GM12864 (cell line): ENCODE measurements at regions not wholly inside any gene's neighbourhood (a gene's known extent, or its start where the extent isn't known, plus 50 kb on each side); places are given as distances from the start of the nearest gene placed in this dataset.
"Not testable (repeated sequence)": the region's sequence is repeated elsewhere in the genome, so short reads cannot be mapped to it uniquely, and the experiment has no call there.

Experiments used
- DNase-seq: peaks from one replicate; pipeline ENCODE4 v3.0.0-alpha.2; 2011; ENCODE audit warnings: low read depth
- H3K4me3 ChIP-seq: 2 replicates; pipeline ENCODE4 v1.5.1; 2011; ENCODE audit warnings: mild to moderate bottlenecking, low read depth, low read length, control low read depth
- TF ChIP-seq, protein P1 (sequence below): IDR thresholded peaks from 2 replicates; pipeline ENCODE4 v1.5.1; 2011; ENCODE audit warnings: low read depth, mild to moderate bottlenecking, moderate library complexity, low read length, control low read depth, inconsistent platforms; ENCODE audit errors: missing control alignments

DNA sequence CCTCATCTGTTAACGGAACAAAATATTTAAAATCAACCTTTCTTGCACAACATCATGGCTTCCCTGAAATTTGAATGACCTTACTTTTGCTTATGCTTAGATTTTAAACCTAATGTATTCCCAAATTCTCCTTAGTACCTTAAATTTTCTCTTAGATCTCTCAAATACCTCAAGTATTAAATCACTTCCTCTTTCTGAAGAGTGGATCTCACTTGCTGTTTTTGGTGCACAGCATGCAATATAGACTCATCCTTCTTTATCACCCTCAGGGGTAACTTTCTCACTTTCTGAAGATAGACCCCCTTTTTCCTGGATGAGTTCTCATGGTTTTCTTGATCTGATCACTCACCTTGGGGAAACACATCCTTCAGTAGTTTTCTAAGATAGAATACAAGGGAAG lies 871.7 kb downstream of the DACH1 start:
- H3K4me3 ChIP-seq, result no peak overlapping the region
- TF ChIP-seq, protein P1, sequence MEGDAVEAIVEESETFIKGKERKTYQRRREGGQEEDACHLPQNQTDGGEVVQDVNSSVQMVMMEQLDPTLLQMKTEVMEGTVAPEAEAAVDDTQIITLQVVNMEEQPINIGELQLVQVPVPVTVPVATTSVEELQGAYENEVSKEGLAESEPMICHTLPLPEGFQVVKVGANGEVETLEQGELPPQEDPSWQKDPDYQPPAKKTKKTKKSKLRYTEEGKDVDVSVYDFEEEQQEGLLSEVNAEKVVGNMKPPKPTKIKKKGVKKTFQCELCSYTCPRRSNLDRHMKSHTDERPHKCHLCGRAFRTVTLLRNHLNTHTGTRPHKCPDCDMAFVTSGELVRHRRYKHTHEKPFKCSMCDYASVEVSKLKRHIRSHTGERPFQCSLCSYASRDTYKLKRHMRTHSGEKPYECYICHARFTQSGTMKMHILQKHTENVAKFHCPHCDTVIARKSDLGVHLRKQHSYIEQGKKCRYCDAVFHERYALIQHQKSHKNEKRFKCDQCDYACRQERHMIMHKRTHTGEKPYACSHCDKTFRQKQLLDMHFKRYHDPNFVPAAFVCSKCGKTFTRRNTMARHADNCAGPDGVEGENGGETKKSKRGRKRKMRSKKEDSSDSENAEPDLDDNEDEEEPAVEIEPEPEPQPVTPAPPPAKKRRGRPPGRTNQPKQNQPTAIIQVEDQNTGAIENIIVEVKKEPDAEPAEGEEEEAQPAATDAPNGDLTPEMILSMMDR, result no peak
- no peak for DNase-seq

DNA sequence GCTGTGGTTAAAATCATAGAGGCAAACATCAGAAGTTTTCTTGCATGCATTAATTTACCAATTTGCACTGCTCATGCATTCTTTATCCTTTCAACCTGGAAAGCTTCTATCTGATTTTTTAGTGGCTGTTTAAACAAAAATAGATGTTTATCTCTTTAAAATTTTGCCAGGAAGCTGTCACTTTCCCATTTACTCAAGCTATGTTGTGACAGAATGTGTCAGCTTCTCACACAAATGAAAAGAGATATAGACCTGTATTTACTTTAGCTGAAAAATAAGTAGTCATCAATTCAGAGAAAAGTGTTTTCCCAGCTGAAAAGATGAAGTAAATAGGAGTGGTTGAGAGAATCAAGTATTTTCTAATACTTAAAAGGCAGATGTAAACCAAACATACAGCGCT lies 872.8 kb downstream of the DACH1 start:
- DNase-seq, result no peak
- TF ChIP-seq, protein P1, result no peak
- H3K4me3 ChIP-seq, result no peak overlapping the region

DNA sequence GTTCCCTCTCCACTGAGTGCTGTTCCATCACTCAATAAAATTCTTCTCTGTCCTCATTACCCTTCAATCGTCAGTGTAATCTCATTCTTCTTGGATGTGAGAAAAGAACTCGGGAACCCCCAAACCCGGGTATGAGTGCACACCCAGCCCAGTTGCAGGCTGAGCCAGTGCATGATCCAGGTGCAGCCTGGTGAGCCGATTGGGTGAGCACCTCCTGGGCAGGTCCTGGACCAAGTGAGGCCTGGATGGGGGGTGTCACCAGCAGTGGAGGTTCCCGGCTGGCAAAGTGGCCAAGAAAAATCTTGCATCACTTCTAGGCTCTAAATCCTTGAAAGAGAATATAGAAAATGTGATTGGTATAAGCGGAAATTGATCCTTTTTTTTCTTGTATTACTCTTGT lies 878.8 kb upstream of the KLHL1 start:
- H3K4me3 ChIP-seq, result no peak overlapping the region
- TF ChIP-seq, protein P1, result no peak
- no peak for DNase-seq

DNA sequence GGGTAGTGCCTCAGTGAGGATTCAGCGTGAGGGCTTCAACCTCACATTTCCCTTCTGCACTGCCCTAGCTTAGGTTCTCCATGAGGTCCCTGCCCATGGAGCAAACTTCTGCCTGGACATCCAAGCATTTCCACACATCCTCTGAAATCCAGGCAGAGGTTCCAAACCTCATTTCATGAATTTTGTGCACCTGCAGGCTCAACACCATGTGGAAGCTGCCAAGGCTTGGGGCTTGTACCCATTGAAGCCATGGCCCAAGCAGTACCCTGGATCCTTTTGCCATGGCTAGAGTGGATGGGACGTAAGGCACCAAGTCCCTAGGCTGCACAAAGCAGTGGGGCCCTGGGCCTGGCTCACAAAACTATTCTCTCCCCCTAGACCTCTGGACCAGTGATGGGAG lies 877.1 kb upstream of the KLHL1 start:
- TF ChIP-seq, protein P1, result no peak
- DNase-seq, result no peak
- H3K4me3 ChIP-seq, result no peak overlapping the region

DNA sequence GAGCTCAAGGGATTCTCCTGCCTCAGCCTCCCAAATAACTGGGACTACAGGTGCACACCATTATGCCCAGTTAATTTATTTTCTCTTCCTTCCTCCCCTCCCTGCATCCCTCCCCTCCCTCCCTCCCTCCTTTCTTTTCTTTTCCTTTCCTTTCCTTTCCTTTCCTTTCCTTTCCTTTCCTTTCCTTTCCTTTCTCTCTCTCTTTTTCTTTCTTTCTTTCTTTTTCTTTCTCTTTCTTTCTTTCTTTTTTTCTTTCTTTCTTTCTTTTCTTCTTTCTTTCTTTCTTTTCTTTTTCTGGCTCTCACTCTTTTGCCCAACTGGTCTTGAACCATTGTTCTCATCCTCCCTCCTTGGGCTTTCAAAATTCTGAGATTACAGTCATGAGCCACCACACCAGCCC lies 873.0 kb upstream of the KLHL1 start:
- DNase-seq, H3K4me3 ChIP-seq: not testable (repeated sequence)

DNA sequence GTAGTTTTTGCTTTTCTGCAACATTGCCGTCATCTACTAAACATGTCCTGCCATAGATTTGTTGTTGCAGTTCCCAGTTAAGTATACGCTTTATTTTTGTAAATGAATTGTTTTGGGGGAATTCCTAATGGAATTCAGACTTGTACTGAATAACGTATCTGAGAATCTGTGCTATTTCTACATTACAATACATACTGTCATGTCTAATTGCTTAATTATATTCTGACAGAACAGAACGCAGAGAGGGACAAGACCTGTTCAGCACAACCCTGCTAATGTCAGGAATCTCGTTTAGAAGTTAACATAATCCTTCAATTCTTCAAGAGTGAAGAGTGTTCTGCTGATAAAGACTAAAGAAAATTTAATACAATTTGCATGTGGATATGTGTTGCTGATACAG lies 861.1 kb upstream of the KLHL1 start:
- TF ChIP-seq, protein P1, result no peak
- H3K4me3 ChIP-seq, result no peak overlapping the region
- no peak for DNase-seq

DNA sequence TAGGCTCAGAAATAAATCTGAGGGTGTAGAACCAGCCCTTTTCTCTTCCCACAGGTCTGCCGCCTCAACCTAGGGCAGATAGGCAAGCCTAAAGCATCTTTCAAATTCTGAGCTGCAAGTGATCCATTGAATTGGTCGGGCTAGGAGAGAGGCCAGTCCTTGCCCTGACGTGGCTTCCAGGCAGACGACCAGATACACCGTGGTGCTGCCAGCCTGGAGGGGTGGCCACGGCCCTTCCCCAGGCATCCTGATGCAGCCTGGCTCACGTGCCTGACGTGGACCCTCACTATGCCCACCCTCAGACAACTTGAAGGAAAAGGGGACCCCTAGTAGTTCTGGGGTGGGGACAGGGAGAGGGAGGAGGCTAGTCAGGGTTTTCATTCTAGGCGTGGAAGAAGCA lies 859.3 kb upstream of the KLHL1 start:
- H3K4me3 ChIP-seq, result no peak overlapping the region
- TF ChIP-seq, protein P1, result no peak
- DNase-seq, result no peak

DNA sequence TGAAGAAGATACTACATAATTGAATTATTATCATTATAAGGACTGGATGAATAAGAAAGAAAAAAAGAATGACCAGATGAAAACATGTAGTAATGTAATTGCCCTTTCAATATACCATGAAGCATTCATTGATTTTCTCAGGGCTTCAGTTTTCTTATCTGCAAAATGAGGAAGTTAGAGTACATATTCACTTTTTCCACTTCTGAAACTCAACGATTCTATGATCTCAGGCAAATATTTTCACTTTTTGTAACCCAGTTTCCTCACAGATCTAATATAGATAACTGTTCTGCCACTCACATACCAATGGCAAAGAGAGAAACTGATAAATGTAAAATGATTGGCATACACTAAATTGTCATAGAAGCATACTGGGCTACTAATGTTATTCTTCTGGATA lies 856.6 kb upstream of the KLHL1 start:
- H3K4me3 ChIP-seq, result no peak overlapping the region
- DNase-seq, result no peak
- TF ChIP-seq, protein P1, result no peak
